ENCODE measurements at regions not wholly inside any gene's neighbourhood (a gene's known extent, or its start where the extent isn't known, plus 50 kb on each side); places are given as distances from the start of the nearest gene placed in this dataset.

GRCh38 chr5:133738271-133738670 is 125.9 kb upstream of the FSTL4 start:
- Histone ChIP-seq H3K9me3 (replicated peaks; ENCODE audit: control insufficient read depth, insufficient read depth, low read length) (no peaks in the 10 kb centered on the region), H2AFZ (ENCODE audit: control insufficient read depth, low read depth, low read length) (no peak overlapping the region), H3K4me2 (ENCODE audit: control insufficient read depth, insufficient read depth) (no peak overlapping the region), H3K36me3 (ENCODE audit: control insufficient read depth in 2 of 2, insufficient read depth in 2 of 2, low read length in 1 of 2) (no peaks in the 10 kb centered on the region), H3K9ac (ENCODE audit: control insufficient read depth, insufficient read depth, low read length) (no peak overlapping the region), H3K27me3 (replicated peaks in 1 of 2; ENCODE audit: control insufficient read depth in 2 of 2, insufficient read depth in 2 of 2, low read length in 1 of 2) (no peaks in the 10 kb centered on the region; a peak in 1 of 4 replicates), H3K79me2 (ENCODE audit: control insufficient read depth, insufficient read depth, low read length) (no peaks in the 10 kb centered on the region), H3K4me3 (no peak overlapping the region), H4K20me1 (ENCODE audit: control insufficient read depth, insufficient read depth) (no peaks in the 10 kb centered on the region), H3K4me1 (ENCODE audit: control insufficient read depth, insufficient read depth, low read length) (peaks cover 4% of the 10 kb centered on the region), H3K27ac (ENCODE audit: control insufficient read depth, insufficient read depth) (no peak overlapping the region)
- in situ Hi-C loops (cut with MboI) (no loop called here), intact Hi-C loops (cut with micrococcal nuclease; ENCODE audit: unreplicated experiment) (no loop called here)
- ChIA-PET CTCF (no interaction called here), RAD21 (ENCODE audit: unreplicated experiment) (no interaction called here), POLR2A (no interaction called here), SMC1A (ENCODE audit: uncharacterized antibody, unreplicated experiment) (interaction anchor here (0.8 to 1.2 kb wide), 2 partner anchors 131 to 315 kb away, joined by 3 read pairs; no protein-coding TSS in a partner anchor)
- 22% methylated on average over 4 of the region's 4 CpGs for WGBS (ENCODE audit: insufficient coverage, insufficient replicate concordance, low lambda C conversion rate, missing lambda C conversion rate)
- BruUV-seq (replicated peaks): no TSS peak
- TF ChIP-seq ZNF207 (IDR thresholded peaks at IDR 0.05; ENCODE audit: borderline replicate concordance) (no peak), GABPA (IDR thresholded peaks at IDR 0.05; ENCODE audit: low read depth) (no peak), SMAD5 (IDR thresholded peaks at IDR 0.05; ENCODE audit: low read depth) (no peak), JUND (IDR thresholded peaks at IDR 0.05; ENCODE audit: low read depth, low read length) (no peak), CREB1 (IDR thresholded peaks at IDR 0.05; ENCODE audit: low read depth) (no peak), USF2 (IDR thresholded peaks at IDR 0.05; ENCODE audit: borderline replicate concordance, low read depth, low read length) (no peak), CTCF (IDR thresholded peaks at IDR 0.05 in 2 of 3, conservative IDR thresholded peaks at IDR 0.05 in 1 of 3; ENCODE audit: control insufficient read depth in 2 of 3, extremely low read depth in 1 of 3, insufficient read depth in 1 of 3, low read depth in 3 of 3, low read length in 3 of 3) (no peak), SIX5 (IDR thresholded peaks at IDR 0.05; ENCODE audit: low read depth, low read length, severe bottlenecking) (no peak), ESRRA (IDR thresholded peaks at IDR 0.05; ENCODE audit: low read length) (no peak), E2F8 (IDR thresholded peaks at IDR 0.05; ENCODE audit: low read depth, partially characterized antibody) (no peak), ZNF622 (IDR thresholded peaks at IDR 0.05) (no peak), KDM1A (IDR thresholded peaks at IDR 0.05; ENCODE audit: borderline replicate concordance) (no peak)
- no peak for ATAC-seq
- no peak for FAIRE-seq
- no peak for DNase-seq (ENCODE audit: low read depth, low spot score)
